HG03060 (cell line): ENCODE measurements at regions not wholly inside any gene's neighbourhood (a gene's known extent, or its start where the extent isn't known, plus 50 kb on each side); places are given as distances from the start of the nearest gene placed in this dataset.

Experiments used
- ATAC-seq: cut with Tn5 transposase; IDR thresholded peaks from one replicate; pipeline ENCODE4 v1.9.1; 2021; ENCODE audit warnings: low read depth, moderate number of reproducible peaks; ENCODE audit not compliant: unreplicated experiment

DNA sequence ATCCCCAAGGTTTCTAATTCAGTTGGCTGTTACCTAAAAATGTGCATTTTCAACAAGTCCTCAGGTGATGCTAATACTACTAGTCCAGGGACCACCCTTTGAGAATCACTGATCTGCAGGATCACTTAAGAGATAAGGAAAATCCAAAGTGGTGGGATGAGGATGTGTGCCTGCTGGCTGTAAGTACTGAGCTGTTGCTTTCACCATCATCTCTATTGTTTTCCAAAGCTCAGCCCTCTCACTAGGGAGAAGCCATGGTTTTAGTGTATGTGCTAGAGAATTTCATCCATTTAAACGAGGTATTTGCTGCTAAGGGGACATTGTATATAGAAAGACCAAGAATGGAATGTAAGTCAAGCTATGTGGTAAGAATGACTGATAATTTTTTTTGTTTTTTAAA lies 202.3 kb downstream of the KIF21A start:
- ATAC-seq, result no peak

DNA sequence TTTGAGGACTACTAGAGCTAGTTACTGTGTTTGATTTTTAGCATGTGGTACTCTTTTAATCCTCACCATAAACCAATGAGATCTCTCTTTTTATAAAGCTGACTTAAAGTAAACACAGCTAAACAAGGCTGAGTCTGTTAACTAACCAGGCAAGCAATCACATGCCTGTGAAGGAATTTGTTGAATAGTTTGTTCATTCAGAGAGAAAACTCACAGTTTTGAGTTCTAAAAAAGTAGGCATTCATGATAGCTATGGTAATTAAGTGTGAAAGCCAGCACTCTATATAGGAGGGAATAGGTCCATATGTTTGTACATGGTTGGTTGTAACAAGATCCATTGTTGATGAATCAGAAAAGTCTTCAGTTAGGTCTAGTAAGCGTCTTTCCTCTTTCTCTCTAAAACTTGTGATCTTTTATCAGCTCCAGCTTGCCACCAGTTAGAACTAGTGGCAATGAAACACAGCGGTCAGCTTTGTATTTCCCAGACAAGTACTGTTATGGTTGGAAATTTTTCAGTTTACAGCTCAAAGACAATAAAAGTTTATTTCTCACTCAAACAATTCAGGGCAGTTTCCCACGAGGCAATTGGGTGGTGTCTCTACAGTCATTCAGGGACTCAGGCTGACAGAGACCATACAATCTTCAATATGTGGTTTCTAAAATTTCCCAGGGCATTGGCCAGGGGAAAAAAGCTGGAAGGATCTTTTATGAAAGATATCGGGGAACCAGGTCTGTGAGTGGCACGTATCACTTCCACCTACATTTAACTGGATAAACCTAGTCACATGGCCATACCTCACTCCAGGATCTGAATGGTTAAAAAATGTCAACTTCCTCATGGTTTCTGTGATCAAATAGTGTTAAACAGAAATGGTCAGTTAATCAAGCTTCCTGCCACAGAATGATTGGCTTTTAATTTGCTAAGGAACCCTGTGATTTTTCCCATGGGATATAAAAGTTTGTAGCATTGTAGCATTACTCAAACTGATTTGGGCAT lies 203.1 kb downstream of the KIF21A start:
- no peak for ATAC-seq

DNA sequence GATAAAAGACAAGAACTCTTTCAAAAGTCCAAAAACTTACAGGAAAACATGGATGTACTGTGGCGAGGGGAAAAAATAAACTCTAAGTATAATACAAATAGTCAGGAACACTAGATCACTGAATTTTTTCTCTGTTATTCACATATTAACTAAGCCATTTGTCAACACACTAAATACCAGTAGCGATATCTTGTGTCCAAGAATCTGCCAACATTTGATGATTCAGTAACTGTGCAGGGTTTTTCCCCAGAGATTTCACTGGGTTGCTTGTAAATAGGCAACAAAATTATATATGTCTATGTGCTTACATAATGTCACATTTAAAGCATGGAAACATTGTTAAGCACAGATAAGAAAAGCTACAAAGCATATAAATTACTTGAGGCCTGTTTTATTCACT lies 205.9 kb downstream of the KIF21A start:
- no peak for ATAC-seq

DNA sequence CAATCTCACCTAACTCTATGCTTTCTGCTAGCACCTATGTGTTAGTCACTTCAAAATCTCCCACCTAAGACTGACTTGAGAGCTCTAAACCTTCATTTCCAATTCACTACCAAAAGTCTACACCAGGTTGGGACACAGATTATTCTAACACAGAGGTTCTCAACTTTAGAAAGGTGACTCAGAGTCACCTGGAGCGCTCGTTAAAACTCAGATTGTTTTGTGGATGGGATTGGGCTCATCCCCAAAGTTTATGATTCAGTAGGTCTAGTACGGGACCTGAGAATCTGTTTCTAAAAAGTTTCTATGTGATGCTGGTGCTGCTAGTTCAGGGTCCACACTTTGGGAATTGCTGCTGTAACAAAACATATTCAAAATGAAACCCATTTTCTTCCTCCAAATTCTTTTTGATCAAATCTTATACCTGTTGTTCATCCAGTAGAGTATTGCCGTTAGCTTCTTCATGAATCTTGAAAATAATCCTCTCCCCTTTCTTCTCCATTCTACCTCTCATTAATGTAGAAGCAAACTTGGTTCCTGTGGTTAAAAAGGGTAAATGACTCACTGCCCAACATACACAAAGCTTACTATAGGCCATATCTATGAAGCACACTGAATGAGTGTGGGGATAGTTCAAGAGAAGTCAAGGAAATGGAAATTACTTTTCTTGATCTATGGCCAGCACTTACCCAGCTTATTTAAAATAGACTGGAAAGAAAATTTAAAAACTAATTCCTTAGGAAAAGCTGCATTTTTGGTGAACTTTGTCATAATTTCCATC lies 206.7 kb downstream of the KIF21A start:
- no peak for ATAC-seq

DNA sequence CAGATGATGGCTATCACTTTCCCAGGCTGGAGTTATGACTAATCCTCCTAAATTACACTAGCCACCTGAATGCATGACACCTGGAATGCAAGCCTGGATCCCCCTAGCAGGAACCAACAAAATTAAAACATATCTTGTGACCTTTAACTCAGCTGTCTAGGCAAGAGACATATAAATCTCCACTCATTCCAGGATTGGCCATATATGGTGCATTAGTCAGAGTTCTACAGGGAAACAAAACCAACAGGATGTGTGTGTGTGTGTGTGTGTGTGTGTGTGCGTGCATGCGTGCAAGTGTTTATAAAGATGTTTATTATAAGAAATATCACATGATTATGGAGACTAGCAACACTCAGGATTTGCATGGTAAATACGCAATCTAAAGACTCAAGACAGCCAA lies 212.8 kb downstream of the KIF21A start:
- no peak for ATAC-seq

DNA sequence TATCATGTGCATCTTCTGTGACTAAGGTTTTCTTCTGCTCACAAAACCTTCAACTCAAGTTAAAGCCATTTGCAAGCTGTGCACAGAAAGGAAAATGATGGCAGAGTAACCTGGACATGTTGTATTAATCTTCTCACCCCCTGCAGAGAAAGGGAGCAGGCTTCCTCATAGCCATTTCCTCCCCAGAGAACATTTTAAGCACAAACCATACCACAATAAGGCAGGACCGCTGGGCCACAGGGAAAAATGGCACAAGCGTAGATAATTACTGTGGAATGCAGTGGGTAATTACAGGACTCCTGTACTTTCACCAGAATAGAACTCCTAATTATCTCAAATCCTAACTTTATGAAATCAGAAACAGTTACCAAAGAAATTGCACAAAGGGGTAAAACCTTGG lies 215.7 kb downstream of the KIF21A start:
- no peak for ATAC-seq

DNA sequence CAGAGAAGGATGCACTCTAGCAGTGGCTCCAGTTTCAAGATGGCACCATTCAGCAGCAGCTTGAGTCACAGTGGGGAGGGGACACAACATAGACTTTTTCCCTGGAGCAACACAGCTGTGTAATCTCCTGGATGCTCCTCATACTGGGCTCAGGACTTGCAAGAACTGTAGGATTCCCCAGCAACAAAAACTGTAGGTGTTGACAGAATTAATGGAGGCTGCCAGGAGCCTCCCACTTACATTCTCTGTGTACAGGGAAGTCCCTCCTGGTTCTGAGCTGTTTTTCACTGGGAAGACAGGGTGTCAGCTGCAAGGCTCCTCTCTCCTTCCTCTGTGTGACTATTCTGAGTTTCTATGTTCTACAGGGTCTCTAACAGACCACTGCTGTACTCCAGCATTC lies 217.9 kb downstream of the KIF21A start:
- no peak for ATAC-seq

DNA sequence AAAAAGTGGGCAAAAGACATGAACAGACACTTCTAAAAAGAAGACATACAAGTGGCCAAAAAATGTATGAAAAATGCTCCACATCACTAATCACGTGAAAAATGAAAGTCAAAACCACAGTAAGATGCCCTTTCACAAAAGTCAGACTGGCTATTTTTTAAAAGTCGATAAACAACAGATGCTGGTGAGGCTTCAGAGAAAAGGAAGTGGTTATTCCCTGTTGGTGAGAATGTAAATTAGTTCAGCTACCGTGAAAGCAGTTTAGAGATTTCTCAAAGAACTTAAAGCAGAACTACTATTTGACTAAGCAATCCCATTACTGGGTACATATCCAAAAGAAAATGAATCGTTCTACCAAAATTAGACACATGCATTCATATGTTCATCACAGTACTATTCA lies 237.0 kb downstream of the KIF21A start:
- ATAC-seq, result peak; percentile 67

DNA sequence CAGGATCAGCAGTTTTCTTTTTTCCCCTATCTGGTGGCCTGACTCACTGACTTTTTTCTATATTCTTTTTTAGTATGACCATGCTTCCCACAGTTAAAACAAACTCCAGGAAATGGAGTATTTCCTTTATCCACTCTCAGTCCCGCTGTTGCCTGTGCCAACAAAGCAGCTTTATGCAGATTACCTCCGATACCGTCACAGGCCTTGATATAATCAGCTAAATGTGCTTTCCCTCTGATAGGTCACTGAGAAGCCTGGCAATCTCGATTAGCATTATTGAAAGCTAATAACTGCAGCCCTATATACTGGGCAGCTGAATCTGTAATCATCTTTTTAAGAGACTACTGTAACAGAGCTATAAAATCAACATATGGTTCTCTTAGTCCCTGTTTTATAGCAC lies 243.6 kb downstream of the KIF21A start:
- ATAC-seq, result no peak

DNA sequence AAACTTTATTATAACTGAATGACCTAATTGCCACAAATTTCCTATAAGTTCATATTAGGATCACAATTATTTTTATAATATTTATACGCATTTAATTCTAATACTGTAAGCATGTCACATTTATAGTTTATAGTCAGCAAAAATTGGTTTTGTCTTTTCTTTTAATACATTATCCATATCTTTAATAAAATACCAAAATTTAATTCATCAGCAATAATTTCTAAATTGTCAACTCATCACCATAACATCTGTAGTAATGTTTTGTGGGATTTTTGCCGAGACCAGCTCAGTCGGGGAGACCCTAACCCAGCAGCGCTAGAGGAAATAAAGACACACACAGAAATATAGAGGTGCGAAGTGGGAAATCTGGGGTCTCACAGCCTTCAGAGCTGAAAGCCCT lies 254.2 kb downstream of the KIF21A start:
- no peak for ATAC-seq

DNA sequence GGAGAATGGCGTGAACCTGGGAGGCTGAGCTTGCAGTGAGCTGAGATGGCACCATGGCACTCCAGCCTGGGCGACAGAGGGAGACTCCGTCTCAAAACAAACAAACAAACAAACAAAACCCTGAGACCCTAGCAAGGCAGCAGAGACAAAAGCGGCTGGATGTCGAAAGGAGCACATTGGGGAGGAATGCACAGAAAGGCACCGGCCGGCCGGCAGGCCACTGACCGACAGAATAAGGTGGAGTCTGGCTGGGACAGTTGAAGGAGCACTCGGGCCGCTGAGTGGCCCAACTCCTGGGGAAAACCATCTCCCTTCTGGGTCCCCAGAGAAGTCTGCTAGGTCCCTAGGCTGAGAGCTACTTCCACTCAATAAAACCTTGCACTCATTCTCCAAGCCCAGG lies 256.2 kb downstream of the KIF21A start:
- ATAC-seq, result no peak

DNA sequence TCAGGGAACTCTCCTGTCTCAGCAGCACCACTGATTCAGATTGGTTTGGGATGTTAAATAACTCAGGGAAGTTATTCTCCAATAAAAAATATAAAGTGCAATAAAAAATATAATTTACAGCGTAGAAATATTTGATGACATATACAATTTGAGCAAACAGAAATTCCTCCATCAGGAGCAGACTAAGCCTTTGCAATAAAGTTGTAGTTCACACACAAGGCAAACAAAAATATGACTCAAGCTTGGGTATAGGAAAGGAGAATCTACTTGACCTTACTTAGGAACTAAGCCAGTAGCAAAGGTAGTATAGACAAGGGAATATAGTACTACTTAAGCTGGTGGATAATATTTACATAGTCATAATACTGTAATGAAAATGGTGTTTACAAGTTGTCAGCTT lies 264.1 kb downstream of the KIF21A start:
- no peak for ATAC-seq

DNA sequence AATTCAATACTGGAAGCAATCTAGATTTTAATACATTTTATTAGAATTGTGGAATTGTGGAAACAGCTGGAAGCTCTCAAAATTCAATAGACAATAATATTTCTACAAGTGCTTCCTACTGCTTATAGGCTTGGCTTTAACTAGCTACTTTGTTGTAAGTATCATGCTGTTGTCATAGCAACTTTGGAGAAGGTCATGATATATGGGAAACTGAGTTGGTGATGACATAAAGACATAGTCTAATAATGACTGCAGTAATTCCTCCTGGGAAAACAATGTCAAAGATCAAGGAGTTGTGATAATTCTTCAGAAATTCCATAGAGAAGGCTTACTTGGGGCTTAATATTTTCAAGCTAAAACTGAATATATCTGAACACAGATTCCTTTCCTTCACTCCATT lies 266.6 kb downstream of the KIF21A start:
- ATAC-seq, result no peak

DNA sequence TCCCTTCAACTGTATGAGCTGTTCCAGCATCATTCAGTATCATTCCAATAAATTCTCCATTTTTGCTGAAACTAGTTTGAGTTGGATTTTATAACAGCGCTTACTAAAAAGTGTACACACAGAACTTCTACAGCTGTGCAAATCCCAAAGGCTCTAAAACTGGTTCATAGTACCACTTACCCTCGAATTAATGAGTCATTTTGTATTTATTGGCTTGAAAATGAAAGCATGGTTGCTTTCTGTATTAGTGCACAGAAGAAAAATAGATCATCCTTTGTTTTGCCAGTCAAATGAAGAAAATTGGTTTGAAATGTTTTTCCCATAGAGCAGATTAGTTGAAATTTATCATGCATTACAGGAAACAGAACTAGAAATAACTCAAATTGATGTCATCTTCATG lies 268.3 kb upstream of the CPNE8 start:
- ATAC-seq, result peak; percentile 74

DNA sequence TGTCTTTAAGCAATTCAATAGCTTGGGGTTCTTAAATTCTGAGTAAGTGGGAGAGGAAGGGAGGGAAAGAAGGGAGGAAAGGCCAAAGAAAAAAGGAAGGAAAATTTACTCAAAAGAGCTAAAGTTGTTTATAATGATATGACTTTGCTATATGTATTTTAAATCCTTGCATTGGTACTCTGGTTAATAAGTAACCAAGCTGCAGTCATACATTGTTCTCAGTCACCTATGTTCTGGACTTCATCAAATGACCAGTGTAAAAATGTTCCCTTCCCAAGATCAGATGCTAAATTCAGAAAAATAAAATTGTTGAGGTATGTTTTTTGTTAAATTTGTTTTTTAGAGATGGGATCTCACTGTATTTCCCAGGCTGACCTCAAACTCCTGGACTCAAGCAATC lies 259.9 kb upstream of the CPNE8 start:
- ATAC-seq, result no peak

DNA sequence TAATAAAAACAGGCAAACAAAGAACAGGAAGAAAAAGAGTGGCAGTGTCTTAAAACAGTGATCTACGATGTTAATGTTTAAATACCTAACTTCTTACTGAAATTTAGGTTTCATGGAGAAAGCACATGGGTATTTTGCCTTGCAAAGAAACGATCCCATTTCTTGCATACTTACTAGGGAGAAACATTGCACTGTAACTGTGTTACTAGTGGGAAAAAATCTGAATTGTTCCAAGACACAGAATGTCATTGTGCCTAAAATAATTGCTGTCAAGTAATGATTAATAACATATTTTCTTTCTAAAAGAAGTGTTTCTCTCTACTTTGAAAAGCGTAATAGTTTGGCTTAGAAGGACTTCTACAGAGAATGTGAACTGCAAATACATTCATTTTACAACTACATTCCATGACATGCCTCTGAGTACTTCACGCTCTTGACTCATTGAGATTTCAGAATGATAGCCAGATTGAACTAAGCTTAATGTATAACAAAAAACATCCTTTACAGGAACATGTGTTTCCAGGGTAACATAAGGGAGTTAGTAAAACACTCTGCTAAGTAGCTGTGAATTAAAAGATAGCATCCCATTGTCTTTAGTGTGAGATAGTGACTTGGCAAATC lies 256.2 kb upstream of the CPNE8 start:
- no peak for ATAC-seq

DNA sequence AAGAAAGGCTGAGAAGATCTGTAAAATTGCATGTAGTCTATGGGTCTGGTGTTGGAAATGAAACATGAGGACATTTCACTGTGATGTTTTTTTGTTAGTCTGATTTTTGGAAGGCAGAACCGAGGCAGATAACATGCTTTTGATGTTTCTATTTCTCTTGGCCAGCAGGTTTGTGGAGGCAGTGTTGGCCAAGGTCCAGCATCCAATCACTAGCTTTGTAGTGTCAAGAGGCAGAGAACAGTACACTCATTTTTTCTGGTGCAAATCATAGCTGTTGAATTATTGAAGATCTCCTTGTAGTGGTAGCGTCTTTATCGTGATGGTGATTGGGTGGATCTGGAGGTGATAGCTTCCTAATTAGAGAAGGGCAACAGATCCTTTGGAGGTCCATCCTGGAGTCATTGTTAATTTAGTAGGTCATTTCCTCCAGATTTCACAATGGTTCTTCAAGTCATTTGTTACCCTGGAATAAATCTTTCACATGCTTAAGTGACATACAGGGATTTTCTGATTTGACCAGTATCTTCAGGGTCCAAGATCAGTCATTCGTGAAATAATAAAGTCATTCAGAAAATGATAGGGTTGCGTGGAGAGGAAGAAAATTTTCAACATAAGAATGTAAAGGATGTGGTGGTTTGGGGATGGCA lies 252.4 kb upstream of the CPNE8 start:
- ATAC-seq, result no peak

DNA sequence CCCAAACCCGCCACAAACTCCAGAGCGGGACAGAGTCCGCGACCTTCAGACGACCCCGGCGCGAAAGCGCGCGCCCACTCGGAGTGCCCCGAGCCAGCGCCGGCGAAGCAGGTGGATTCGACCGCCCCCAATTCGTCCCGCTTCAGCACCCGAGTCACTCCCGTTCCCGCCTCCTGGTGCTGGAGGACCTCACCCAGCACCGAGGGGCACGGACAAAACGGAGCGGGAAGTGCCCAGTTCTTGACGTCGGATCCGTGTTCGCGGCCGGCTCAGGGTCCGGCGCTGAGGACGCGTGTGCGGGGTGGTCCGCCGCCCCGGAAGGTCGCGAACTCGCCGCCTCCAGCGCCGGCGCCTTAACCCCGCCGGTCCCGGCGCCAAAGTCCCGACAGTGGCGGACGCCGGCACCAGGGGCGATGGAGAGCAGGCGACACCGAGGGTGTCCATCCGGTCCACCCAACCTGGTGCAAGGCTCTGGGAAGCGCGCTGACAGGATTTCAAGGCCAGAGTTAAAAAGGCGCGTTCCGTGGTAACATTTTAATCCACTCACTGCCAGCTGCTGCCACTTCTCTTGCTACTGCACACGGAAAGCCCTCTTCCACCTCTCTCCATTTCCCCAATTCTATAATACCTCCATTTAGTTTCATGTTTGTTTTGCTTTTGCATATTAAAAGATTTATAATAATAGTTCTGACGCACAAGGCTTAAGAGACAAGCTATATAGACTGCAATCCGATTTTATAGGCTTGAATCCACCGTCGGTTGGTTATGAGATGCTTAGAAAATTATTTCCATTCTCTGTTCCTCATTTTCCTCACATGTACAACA lies 240.0 kb upstream of the CPNE8 start:
- ATAC-seq, result no peak

DNA sequence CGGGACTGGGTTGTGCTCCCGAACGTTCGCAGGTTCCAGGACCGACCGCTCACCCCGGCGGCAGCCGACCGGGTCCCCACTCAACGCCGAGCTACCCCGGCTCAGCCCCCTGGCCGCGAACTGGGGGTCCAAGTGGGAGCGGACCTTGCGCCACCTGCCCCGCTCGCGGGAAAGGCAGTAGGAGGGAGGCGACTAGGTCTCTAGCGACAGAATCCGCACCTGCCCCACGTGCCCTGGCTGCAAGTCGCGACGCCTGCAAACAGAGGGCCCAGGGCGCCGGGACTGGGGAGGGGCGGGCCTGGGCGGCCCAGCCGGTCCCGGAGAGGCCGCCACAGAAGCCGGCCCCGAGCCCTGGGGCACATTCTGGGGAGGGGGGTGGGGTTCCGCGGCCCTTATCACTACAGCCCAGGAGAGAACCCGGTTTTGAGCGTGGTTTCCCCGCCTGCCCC lies 239.2 kb upstream of the CPNE8 start:
- no peak for ATAC-seq

DNA sequence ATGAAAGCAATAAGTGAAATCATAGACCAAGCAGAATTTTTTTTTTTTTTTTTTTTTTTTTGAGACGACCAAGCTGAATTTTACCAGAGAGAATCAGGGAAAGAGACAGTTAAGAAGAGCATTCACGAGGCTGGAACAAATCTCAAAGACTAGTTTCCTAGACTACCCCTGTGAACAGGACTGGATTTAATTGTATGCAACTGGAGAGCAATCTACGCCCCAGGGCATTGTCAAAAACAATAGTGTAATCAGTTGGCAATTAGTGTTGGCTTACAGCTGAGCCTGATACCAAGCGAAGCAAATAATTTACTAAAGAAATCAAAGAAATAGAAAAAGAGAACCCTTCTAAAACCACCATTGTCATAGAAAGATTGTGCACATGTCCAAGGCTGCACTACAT lies 232.9 kb upstream of the CPNE8 start:
- no peak for ATAC-seq
